Ovary (tissue), 3 donors: ENCODE measurements at regions not wholly inside any gene's neighbourhood (a gene's known extent, or its start where the extent isn't known, plus 50 kb on each side); places are given as distances from the start of the nearest gene placed in this dataset.

Experiments
- CTCF ChIP-seq, 3 donors: fragments of 450-650 bp in 2 of 3; fragments of 200-600 bp in 1 of 3; IDR thresholded peaks; one replicate each; pipeline versions ENCODE4 v1.5.1 to v1.8.0; 2016 to 2022; ENCODE audit warnings: antibody characterized with exemption in 3 of 3, mild to moderate bottlenecking in 1 of 3
- EP300 ChIP-seq: sonication (generic); formaldehyde crosslinking; IDR thresholded peaks from one replicate; pipeline ENCODE4 v1.6.1; 2017; ENCODE audit warnings: antibody characterized with exemption
- donor health status: DM: no; HTN: no; CAD: no.

GRCh38 chr4:170274616-170275015 is 184.9 kb upstream of the AADAT start:
- TF ChIP-seq CTCF (IDR thresholded peaks at IDR 0.05), result no peak
- no peak for TF ChIP-seq EP300
